Endodermal cell (in vitro differentiated cells): ENCODE measurements at regions not wholly inside any gene's neighbourhood (a gene's known extent, or its start where the extent isn't known, plus 50 kb on each side); places are given as distances from the start of the nearest gene placed in this dataset.
A peak's percentile ranks its signal among the peaks of the same experiment; 100 is the strongest.

Experiments
- DNase-seq: peaks from one replicate; pipeline ENCODE4 v3.0.0-alpha.2; 2017
- H3K27ac ChIP-seq: 2 replicates; pipeline ENCODE4 v1.5.1; 2013; ENCODE audit warnings: mild to moderate bottlenecking, low read depth, low read length, moderate library complexity
- H3K27me3 ChIP-seq: 2 replicates; pipeline ENCODE4 v1.6.1; 2013; ENCODE audit warnings: mild to moderate bottlenecking, low read length, moderate library complexity; ENCODE audit not compliant: insufficient read depth, control insufficient read depth, poor library complexity, severe bottlenecking
- H3K36me3 ChIP-seq: 2 replicates; pipeline ENCODE4 v1.7.0; 2013; ENCODE audit warnings: mild to moderate bottlenecking, low read length, moderate library complexity; ENCODE audit not compliant: control insufficient read depth, insufficient read depth
- H3K4me1 ChIP-seq: one replicate; pipeline ENCODE4 v1.7.0; 2013; ENCODE audit warnings: low read length; ENCODE audit not compliant: control insufficient read depth, insufficient read depth
- H3K4me3 ChIP-seq: 2 replicates; pipeline ENCODE4 v1.5.1; 2013; ENCODE audit warnings: mild to moderate bottlenecking, low read length, moderate library complexity
- H3K9ac ChIP-seq: 2 replicates; pipeline ENCODE4 v1.6.1; 2013; ENCODE audit warnings: mild to moderate bottlenecking, low read length, moderate library complexity; ENCODE audit not compliant: poor library complexity, severe bottlenecking; ENCODE audit errors: extremely low read depth
- H3K9me3 ChIP-seq: 2 replicates; pipeline ENCODE4 v1.6.1; 2013; ENCODE audit warnings: mild to moderate bottlenecking, low read length, moderate library complexity; ENCODE audit not compliant: control insufficient read depth
- H3K27ac Mint-ChIP-seq: 2 replicates; pipeline ENCODE4 v1.8.0; 2020; ENCODE audit warnings: mixed read lengths
- H3K27me3 Mint-ChIP-seq: 2 replicates; pipeline ENCODE4 v1.8.0; 2021; ENCODE audit warnings: mild to moderate bottlenecking, mixed read lengths; ENCODE audit not compliant: insufficient read depth
- H3K36me3 Mint-ChIP-seq: 2 replicates; pipeline ENCODE4 v1.8.0; 2020; ENCODE audit warnings: low read depth, mixed read lengths
- H3K4me1 Mint-ChIP-seq: 2 replicates; pipeline ENCODE4 v1.8.0; 2020; ENCODE audit warnings: mixed read lengths
- H3K4me3 Mint-ChIP-seq: 2 replicates; pipeline ENCODE4 v1.8.0; 2020; ENCODE audit warnings: mild to moderate bottlenecking, moderate library complexity, mixed read lengths
- H3K9me3 Mint-ChIP-seq: 2 replicates; pipeline ENCODE4 v1.8.0; 2020; ENCODE audit warnings: mild to moderate bottlenecking, mixed read lengths
- CTCF ChIP-seq: fragments of 200-600 bp; sonication (generic); conservative IDR thresholded peaks from 2 replicates; pipeline ENCODE4 v1.5.0; 2021; ENCODE audit warnings: antibody characterized with exemption, mild to moderate bottlenecking
- WGBS, 2 experiments: methylation state at CpG; one replicate each; pipeline versions ENCODE4 v1.1.5 to v1.1.7; 2013; ENCODE audit warnings: missing lambda C conversion rate in 2 of 2, mixed read lengths in 1 of 2; ENCODE audit not compliant: insufficient coverage in 1 of 2, insufficient read length in 1 of 2; 5-methylcytosine and 5-hydroxymethylcytosine counted together

GRCh38 chr11:95705485-95706124, 84.0 kb downstream of the FAM76B start:
- no peaks in the 10 kb centered on the region for H3K9me3 ChIP-seq
- no peaks in the 10 kb centered on the region for H3K36me3 ChIP-seq
- 10 to 19% methylated on average over 5 to 10 of the region's 10 CpGs for WGBS, 2 experiments
- no peak overlapping the region for H3K4me3 ChIP-seq
- Mint-ChIP-seq H3K27ac (no peak overlapping the region), H3K4me3 (no peak overlapping the region), H3K27me3 (no peaks in the 10 kb centered on the region), H3K9me3 (no peaks in the 10 kb centered on the region), H3K36me3 (no peaks in the 10 kb centered on the region), H3K4me1 (peaks cover 7% of the 10 kb centered on the region)
- H3K4me1 ChIP-seq: no peaks in the 10 kb centered on the region
- no peak overlapping the region for H3K9ac ChIP-seq
- DNase-seq: peak; percentile 94
- no peaks in the 10 kb centered on the region for H3K27me3 ChIP-seq
- TF ChIP-seq CTCF: peak; percentile 95
- no peak overlapping the region for H3K27ac ChIP-seq

- Mint-ChIP-seq H3K4me3 (no peak overlapping the region), H3K27ac (no peak overlapping the region), H3K27me3 (peaks cover 4% of the 10 kb centered on the region), H3K36me3 (no peaks in the 10 kb centered on the region), H3K9me3 (no peaks in the 10 kb centered on the region), H3K4me1 (peaks cover 10% of the 10 kb centered on the region)
- Histone ChIP-seq H3K27me3 (no peaks in the 10 kb centered on the region), H3K4me1 (no peaks in the 10 kb centered on the region), H3K4me3 (no peak overlapping the region), H3K27ac (no peak overlapping the region), H3K36me3 (no peaks in the 10 kb centered on the region), H3K9ac (no peak overlapping the region), H3K9me3 (no peaks in the 10 kb centered on the region)
- no peak for TF ChIP-seq CTCF
- DNase-seq: no peak
- WGBS, 2 experiments: 83 to 91% methylated on average over 1 to 3 of the region's 3 CpGs
Observed at GRCh38 chr11:95704865-95705264, 84.7 kb downstream of the FAM76B start.

GRCh38 chr11:95703049-95703448, 86.5 kb downstream of the FAM76B start:
- Histone ChIP-seq H3K9ac (no peak overlapping the region), H3K4me3 (no peak overlapping the region), H3K27ac (no peak overlapping the region), H3K4me1 (no peaks in the 10 kb centered on the region), H3K27me3 (no peaks in the 10 kb centered on the region), H3K36me3 (no peaks in the 10 kb centered on the region), H3K9me3 (no peaks in the 10 kb centered on the region)
- WGBS, 2 experiments: 63 to 73% methylated on average over 2 to 3 of the region's 3 CpGs
- DNase-seq: no peak
- no peak for TF ChIP-seq CTCF
- Mint-ChIP-seq H3K36me3 (no peaks in the 10 kb centered on the region), H3K4me3 (no peak overlapping the region), H3K27ac (no peak overlapping the region), H3K9me3 (no peaks in the 10 kb centered on the region), H3K4me1 (peaks cover 6% of the 10 kb centered on the region), H3K27me3 (peaks cover 4% of the 10 kb centered on the region)
